Parathyroid adenoma (tissue), 2 donors: ENCODE measurements at regions not wholly inside any gene's neighbourhood (a gene's known extent, or its start where the extent isn't known, plus 50 kb on each side); places are given as distances from the start of the nearest gene placed in this dataset.

Experiments used
- H2AFZ ChIP-seq: fragments of 300-600 bp; sonication (generic); one replicate; pipeline ENCODE4 v1.7.0; 2017; ENCODE audit warnings: antibody characterized with exemption, mild to moderate bottlenecking
- H3K27ac ChIP-seq: fragments of 300-600 bp; sonication (generic); one replicate; pipeline ENCODE4 v1.7.0; 2017
- H3K27me3 ChIP-seq: fragments of 300-600 bp; sonication (generic); one replicate; pipeline ENCODE4 v1.7.0; 2017; ENCODE audit warnings: low read length; ENCODE audit not compliant: control insufficient read depth, insufficient read depth
- H3K36me3 ChIP-seq: fragments of 300-600 bp; sonication (generic); one replicate; pipeline ENCODE4 v1.7.0; 2017; ENCODE audit warnings: low read length; ENCODE audit not compliant: control insufficient read depth, insufficient read depth
- H3K4me1 ChIP-seq: fragments of 300-600 bp; sonication (generic); one replicate; pipeline ENCODE4 v1.7.0; 2017; ENCODE audit warnings: control low read depth
- H3K4me2 ChIP-seq: fragments of 300-600 bp; sonication (generic); one replicate; pipeline ENCODE4 v1.7.0; 2017; ENCODE audit warnings: low read length
- H3K4me3 ChIP-seq: fragments of 300-600 bp; sonication (generic); one replicate; pipeline ENCODE4 v1.7.0; 2017; ENCODE audit warnings: low read depth, low read length
- H3K79me2 ChIP-seq: fragments of 300-600 bp; sonication (generic); one replicate; pipeline ENCODE4 v1.7.0; 2017; ENCODE audit warnings: control low read depth
- H3K9ac ChIP-seq: fragments of 300-600 bp; sonication (generic); one replicate; pipeline ENCODE4 v1.7.0; 2017; ENCODE audit warnings: mild to moderate bottlenecking
- H3K9me3 ChIP-seq: fragments of 300-600 bp; sonication (generic); one replicate; pipeline ENCODE4 v1.7.0; 2017; ENCODE audit warnings: low read length; ENCODE audit not compliant: control insufficient read depth
- CTCF ChIP-seq: fragments of 300-600 bp; sonication (generic); IDR thresholded peaks from one replicate; pipeline ENCODE4 v1.7.0; 2017; ENCODE audit warnings: antibody characterized with exemption, mild to moderate bottlenecking
- donor health status: primary hyperparathyroidism.

GRCh38 chr9:107948086-107948485, 458.5 kb upstream of the KLF4 start:
- no peaks in the 10 kb centered on the region for H3K27me3 ChIP-seq

DNA sequence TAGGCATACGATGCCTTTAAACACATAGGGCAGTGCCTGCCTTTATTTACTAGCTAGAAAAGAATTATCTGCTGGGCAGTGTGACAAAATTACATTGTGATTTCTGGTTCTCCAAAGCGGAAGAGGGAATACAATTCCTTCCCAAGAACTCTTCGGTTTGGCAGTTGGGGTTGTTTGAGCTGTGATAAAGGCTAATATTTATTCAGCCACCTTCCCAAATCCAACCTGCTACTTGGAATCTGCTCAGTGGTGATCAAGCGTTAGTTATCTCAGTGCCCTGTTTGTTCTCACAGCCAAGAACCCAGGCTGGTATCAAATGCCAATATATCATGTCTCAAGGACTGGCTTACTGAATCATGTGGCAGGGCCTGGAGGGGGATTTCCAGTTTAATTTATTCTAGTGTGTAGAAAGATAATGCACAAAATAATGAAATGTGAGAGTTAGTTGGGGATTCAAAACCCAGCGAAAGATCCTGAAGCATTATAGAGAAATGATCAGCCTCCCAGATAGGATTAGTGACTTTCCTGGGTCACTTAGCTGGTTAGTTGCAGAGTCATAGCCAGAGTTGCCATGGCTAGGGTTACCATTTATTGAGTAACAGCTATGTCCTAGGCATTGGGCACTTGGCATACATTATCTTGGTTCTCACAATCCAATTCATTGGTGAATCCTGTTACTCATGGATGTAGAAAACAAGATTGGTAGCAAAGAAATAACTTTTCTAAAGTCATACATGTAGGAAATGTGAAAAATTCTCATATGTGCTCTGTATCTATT, 457.0 kb upstream of the KLF4 start:
- no peak for TF ChIP-seq CTCF
- no peaks in the 10 kb centered on the region for H3K36me3 ChIP-seq
- H3K9ac ChIP-seq: no peak overlapping the region
- H3K4me1 ChIP-seq: no peaks in the 10 kb centered on the region
- H3K27ac ChIP-seq: no peak overlapping the region
- no peaks in the 10 kb centered on the region for H3K79me2 ChIP-seq
- H2AFZ ChIP-seq: no peak overlapping the region
- H3K4me3 ChIP-seq: no peak overlapping the region
- no peaks in the 10 kb centered on the region for H3K27me3 ChIP-seq
- H3K9me3 ChIP-seq: no peaks in the 10 kb centered on the region
- no peak overlapping the region for H3K4me2 ChIP-seq

More at GRCh38 chr9:107948086-107948485, 458.5 kb upstream of the KLF4 start:
- no peaks in the 10 kb centered on the region for H3K4me1 ChIP-seq
- no peak overlapping the region for H3K27ac ChIP-seq
- no peaks in the 10 kb centered on the region for H3K79me2 ChIP-seq
- no peak for TF ChIP-seq CTCF
- no peak overlapping the region for H3K9ac ChIP-seq
- no peaks in the 10 kb centered on the region for H3K9me3 ChIP-seq
- H3K4me3 ChIP-seq: no peak overlapping the region
- no peak overlapping the region for H2AFZ ChIP-seq
- H3K36me3 ChIP-seq: no peaks in the 10 kb centered on the region
- no peak overlapping the region for H3K4me2 ChIP-seq

DNA sequence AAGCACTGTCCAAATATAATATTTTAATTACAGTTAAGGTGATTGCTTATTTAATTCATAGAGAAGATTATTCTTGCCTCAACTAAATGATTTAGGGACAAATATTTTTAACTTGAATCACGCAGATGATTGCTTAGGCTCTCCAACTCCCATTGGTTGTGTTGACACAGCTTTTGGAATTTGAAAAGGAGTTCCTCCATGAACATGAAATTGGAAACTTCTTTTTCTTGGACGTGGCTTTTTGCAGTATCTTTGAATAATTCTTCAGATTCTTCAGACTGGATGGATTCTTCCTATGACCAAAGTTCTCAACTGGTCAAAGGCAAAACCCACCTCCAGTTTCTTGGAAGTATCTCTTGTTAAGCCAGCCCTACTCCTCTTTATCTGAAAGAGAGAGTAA, 456.4 kb upstream of the KLF4 start:
- TF ChIP-seq CTCF: no peak
- no peak overlapping the region for H3K27ac ChIP-seq

DNA sequence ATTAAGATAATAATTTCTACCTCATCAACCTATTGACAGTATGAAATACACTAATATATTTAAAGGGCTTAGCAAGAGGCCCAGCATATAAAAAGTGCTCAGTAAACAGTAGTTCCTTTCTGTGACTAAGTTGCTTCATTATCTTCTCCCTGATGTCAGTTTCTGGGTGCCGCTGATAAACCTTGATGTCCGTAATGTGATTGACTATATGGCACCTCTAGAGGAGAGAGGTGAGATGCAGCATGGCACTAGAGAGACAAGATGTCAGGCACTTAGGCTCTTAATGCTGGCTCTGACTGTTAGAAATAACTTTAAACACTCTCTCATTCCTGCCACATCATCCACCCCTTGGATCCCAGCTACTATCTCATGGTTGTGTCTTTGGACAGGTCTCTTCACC, 455.9 kb upstream of the KLF4 start:
- Histone ChIP-seq H3K27ac (no peak overlapping the region), H3K9ac (no peak overlapping the region), H3K79me2 (no peaks in the 10 kb centered on the region), H3K4me2 (no peak overlapping the region), H3K4me3 (no peak overlapping the region), H3K9me3 (no peaks in the 10 kb centered on the region), H2AFZ (no peak overlapping the region), H3K27me3 (no peaks in the 10 kb centered on the region), H3K36me3 (no peaks in the 10 kb centered on the region), H3K4me1 (no peaks in the 10 kb centered on the region)
- no peak for TF ChIP-seq CTCF

More for the DNA sequence above, 456.4 kb upstream of the KLF4 start:
- Histone ChIP-seq H2AFZ (no peak overlapping the region), H3K9me3 (no peaks in the 10 kb centered on the region), H3K4me2 (no peak overlapping the region), H3K4me3 (no peak overlapping the region), H3K27me3 (no peaks in the 10 kb centered on the region), H3K9ac (no peak overlapping the region), H3K4me1 (no peaks in the 10 kb centered on the region), H3K79me2 (no peaks in the 10 kb centered on the region), H3K36me3 (no peaks in the 10 kb centered on the region)

GRCh38 chr9:107944387-107944786, 454.8 kb upstream of the KLF4 start:
- no peak overlapping the region for H2AFZ ChIP-seq
- H3K4me3 ChIP-seq: no peak overlapping the region
- no peaks in the 10 kb centered on the region for H3K79me2 ChIP-seq
- H3K9ac ChIP-seq: no peak overlapping the region
- H3K4me1 ChIP-seq: no peaks in the 10 kb centered on the region
- H3K9me3 ChIP-seq: no peaks in the 10 kb centered on the region
- no peaks in the 10 kb centered on the region for H3K36me3 ChIP-seq
- no peak overlapping the region for H3K4me2 ChIP-seq
- no peak for TF ChIP-seq CTCF
- no peaks in the 10 kb centered on the region for H3K27me3 ChIP-seq
- H3K27ac ChIP-seq: no peak overlapping the region
